Neuron (in vitro differentiated cells): ENCODE measurements at regions not wholly inside any gene's neighbourhood (a gene's known extent, or its start where the extent isn't known, plus 50 kb on each side); places are given as distances from the start of the nearest gene placed in this dataset.

Experiments used
- H2AFZ ChIP-seq: one replicate; pipeline ENCODE4 v1.6.1; 2013; ENCODE audit warnings: low read depth, mild to moderate bottlenecking, inconsistent platforms, low read length, moderate library complexity
- H3K27me3 ChIP-seq: one replicate; pipeline ENCODE4 v1.6.1; 2013; ENCODE audit warnings: low read length; ENCODE audit not compliant: insufficient read depth
- H3K36me3 ChIP-seq: one replicate; pipeline ENCODE4 v1.6.1; 2013; ENCODE audit warnings: low read length; ENCODE audit not compliant: insufficient read depth
- H3K4me1 ChIP-seq: one replicate; pipeline ENCODE4 v1.6.1; 2013; ENCODE audit warnings: low read length; ENCODE audit not compliant: insufficient read depth
- H3K4me3 ChIP-seq: 2 replicates; pipeline ENCODE4 v1.5.1; 2013; ENCODE audit warnings: mild to moderate bottlenecking, low read length, moderate library complexity
- H3K9me3 ChIP-seq: one replicate; pipeline ENCODE4 v1.6.1; 2013; ENCODE audit warnings: low read length

- Histone ChIP-seq H2AFZ (no peak overlapping the region), H3K27me3 (no peaks in the 10 kb centered on the region), H3K4me3 (no peak overlapping the region), H3K4me1 (no peaks in the 10 kb centered on the region), H3K9me3 (peaks cover 4% of the 10 kb centered on the region), H3K36me3 (no peaks in the 10 kb centered on the region)
Measured at GRCh38 chr5:2472670-2473069, 278.8 kb downstream of the IRX2 start.

- Histone ChIP-seq H3K27me3 (no peaks in the 10 kb centered on the region), H3K36me3 (no peaks in the 10 kb centered on the region), H3K4me3 (no peak overlapping the region), H3K4me1 (no peaks in the 10 kb centered on the region), H3K9me3 (peaks cover 7% of the 10 kb centered on the region), H2AFZ (no peak overlapping the region)
Measured at GRCh38 chr5:2471152-2471879, 280.2 kb downstream of the IRX2 start.

GRCh38 chr5:2466966-2467365 lies 284.5 kb downstream of the IRX2 start:
- Histone ChIP-seq H3K9me3 (peaks cover 5% of the 10 kb centered on the region), H2AFZ (no peak overlapping the region), H3K27me3 (no peaks in the 10 kb centered on the region), H3K36me3 (no peaks in the 10 kb centered on the region), H3K4me1 (peaks cover 5% of the 10 kb centered on the region), H3K4me3 (no peak overlapping the region)

GRCh38 chr5:2465383-2465782 lies 286.1 kb downstream of the IRX2 start:
- Histone ChIP-seq H3K4me3 (no peak overlapping the region), H2AFZ (no peak overlapping the region), H3K4me1 (peaks cover 11% of the 10 kb centered on the region)

GRCh38 chr5:2464141-2464540 lies 287.3 kb downstream of the IRX2 start:
- H3K4me1 ChIP-seq = peaks cover 11% of the 10 kb centered on the region
- no peaks in the 10 kb centered on the region for H3K27me3 ChIP-seq
- H3K36me3 ChIP-seq = no peaks in the 10 kb centered on the region
- H2AFZ ChIP-seq = no peak overlapping the region
- H3K9me3 ChIP-seq = peaks cover 3% of the 10 kb centered on the region
- no peak overlapping the region for H3K4me3 ChIP-seq

More at GRCh38 chr5:2465383-2465782, 286.1 kb downstream of the IRX2 start:
- H3K36me3 ChIP-seq = no peaks in the 10 kb centered on the region
- peaks cover 3% of the 10 kb centered on the region for H3K9me3 ChIP-seq
- no peaks in the 10 kb centered on the region for H3K27me3 ChIP-seq

- no peaks in the 10 kb centered on the region for H3K36me3 ChIP-seq
- H3K9me3 ChIP-seq = peaks cover 3% of the 10 kb centered on the region
- no peaks in the 10 kb centered on the region for H3K27me3 ChIP-seq
- peaks cover 11% of the 10 kb centered on the region for H3K4me1 ChIP-seq
- H2AFZ ChIP-seq = no peak overlapping the region
- H3K4me3 ChIP-seq = no peak overlapping the region
Measured at GRCh38 chr5:2461701-2462691, 289.5 kb downstream of the IRX2 start.

- H3K4me1 ChIP-seq = peaks cover 11% of the 10 kb centered on the region
- no peak overlapping the region for H2AFZ ChIP-seq
- no peaks in the 10 kb centered on the region for H3K36me3 ChIP-seq
- no peaks in the 10 kb centered on the region for H3K27me3 ChIP-seq
- H3K9me3 ChIP-seq = no peaks in the 10 kb centered on the region
- H3K4me3 ChIP-seq = no peak overlapping the region
Measured at GRCh38 chr5:2460098-2460497, 291.4 kb downstream of the IRX2 start.

- Histone ChIP-seq H3K36me3 (no peaks in the 10 kb centered on the region), H3K4me1 (peaks cover 7% of the 10 kb centered on the region), H3K4me3 (no peak overlapping the region), H2AFZ (no peak overlapping the region), H3K9me3 (no peaks in the 10 kb centered on the region), H3K27me3 (no peaks in the 10 kb centered on the region)
Measured at GRCh38 chr5:2459251-2459650, 292.2 kb downstream of the IRX2 start.

GRCh38 chr5:2455878-2456277 lies 295.6 kb downstream of the IRX2 start:
- Histone ChIP-seq H3K9me3 (no peaks in the 10 kb centered on the region), H3K4me1 (peaks cover 10% of the 10 kb centered on the region), H2AFZ (no peak overlapping the region), H3K36me3 (no peaks in the 10 kb centered on the region), H3K4me3 (no peak overlapping the region), H3K27me3 (no peaks in the 10 kb centered on the region)

GRCh38 chr5:2454876-2455275 lies 296.6 kb downstream of the IRX2 start:
- H3K27me3 ChIP-seq = no peaks in the 10 kb centered on the region
- H3K9me3 ChIP-seq = no peaks in the 10 kb centered on the region
- H2AFZ ChIP-seq = no peak overlapping the region
- no peak overlapping the region for H3K4me3 ChIP-seq
- H3K36me3 ChIP-seq = no peaks in the 10 kb centered on the region
- peaks cover 10% of the 10 kb centered on the region for H3K4me1 ChIP-seq

- H3K4me1 ChIP-seq = peaks cover 10% of the 10 kb centered on the region
- H3K36me3 ChIP-seq = no peaks in the 10 kb centered on the region
- H3K9me3 ChIP-seq = no peaks in the 10 kb centered on the region
- H3K4me3 ChIP-seq = no peak overlapping the region
- no peak overlapping the region for H2AFZ ChIP-seq
- H3K27me3 ChIP-seq = no peaks in the 10 kb centered on the region
Measured at GRCh38 chr5:2453781-2454180, 297.7 kb downstream of the IRX2 start.

- H3K36me3 ChIP-seq = no peaks in the 10 kb centered on the region
- H2AFZ ChIP-seq = no peak overlapping the region
- no peak overlapping the region for H3K4me3 ChIP-seq
- H3K4me1 ChIP-seq = peaks cover 10% of the 10 kb centered on the region
- no peaks in the 10 kb centered on the region for H3K9me3 ChIP-seq
- no peaks in the 10 kb centered on the region for H3K27me3 ChIP-seq
Measured at GRCh38 chr5:2451100-2451499, 300.4 kb downstream of the IRX2 start.
